ENCODE measurements at regions not wholly inside any gene's neighbourhood (a gene's known extent, or its start where the extent isn't known, plus 50 kb on each side); places are given as distances from the start of the nearest gene placed in this dataset.

GRCh38 chr2:200742426-200742825, 69.3 kb upstream of the BZW1 start:
- CTCF ChIA-PET (ENCODE audit: partially characterized antibody), result interaction anchor here (0.6 to 1.8 kb wide), 4 partner anchors 19 to 429 kb away, joined by 3 to 4 read pairs (median 4); no protein-coding TSS in a partner anchor
- H3K79me2 ChIP-seq (ENCODE audit: control insufficient read depth in 1 of 2, insufficient read depth in 2 of 2, low read length in 2 of 2), result no peaks in the 10 kb centered on the region

More at GRCh38 chr2:200742426-200742825, 69.3 kb upstream of the BZW1 start:
- no peak overlapping the region for H2AFZ ChIP-seq (ENCODE audit: low read length)
- H3K56ac ChIP-seq (replicated peaks; ENCODE audit: insufficient read length, low read depth, low read length), result no peak overlapping the region
- H3K4me2 ChIP-seq (ENCODE audit: insufficient read depth in 1 of 2, low read depth in 2 of 2, low read length in 2 of 2), result no peak overlapping the region
- H2BK20ac ChIP-seq (ENCODE audit: low read length), result no peak overlapping the region
- WGBS, 2 experiments (ENCODE audit: extremely low coverage in 1 of 2, insufficient coverage in 1 of 2, insufficient read length in 1 of 2, insufficient replicate concordance in 2 of 2, low coverage in 1 of 2, low lambda C conversion rate in 2 of 2, missing lambda C conversion rate in 1 of 2), result 83% methylated on average over 5 of the region's 5 CpGs; no CpG with 5 or more reads in 1 of the 2 experiments
- no peak overlapping the region for H3K18ac ChIP-seq (ENCODE audit: extremely low read depth, low read length)
- H2AK5ac ChIP-seq (ENCODE audit: low read depth, low read length), result no peak overlapping the region
- no peak for FAIRE-seq
- no peak overlapping the region for H3K14ac ChIP-seq (ENCODE audit: insufficient read length)
- H2BK15ac ChIP-seq (ENCODE audit: low read length), result no peak overlapping the region
- H3K4me1 ChIP-seq (replicated peaks in 1 of 4; ENCODE audit: control insufficient read depth in 3 of 4, insufficient read depth in 4 of 4, low read length in 3 of 4), result peaks cover 3 to 11% (median 7%) of the 10 kb centered on the region in 4 experiments; a peak in 5 of 7 replicates
- no peak overlapping the region for H4K91ac ChIP-seq (replicated peaks; ENCODE audit: insufficient read length, low read length)
- H2BK5ac ChIP-seq (ENCODE audit: low read depth, low read length), result no peak overlapping the region
- H3K9ac ChIP-seq (replicated peaks in 1 of 4; ENCODE audit: extremely low read depth in 1 of 4, low read depth in 3 of 4, low read length in 3 of 4), result no peak overlapping the region
- H3K4me3 ChIP-seq (ENCODE audit: extremely low read depth in 1 of 4, insufficient read depth in 2 of 4, low read depth in 3 of 4, low read length in 4 of 4), result no peak overlapping the region
- H3K27ac ChIP-seq (ENCODE audit: low read depth, low read length), result no peak overlapping the region
- H4K5ac ChIP-seq (ENCODE audit: insufficient read length, low read depth, low read length), result no peak overlapping the region
- H4K8ac ChIP-seq (ENCODE audit: extremely low read depth, insufficient read depth, low read length), result no peak overlapping the region
- no peak overlapping the region for H3K4ac ChIP-seq (replicated peaks; ENCODE audit: insufficient read length, low read depth, low read length)
- H3K27me3 ChIP-seq (replicated peaks in 1 of 4; ENCODE audit: control insufficient read depth in 3 of 4, extremely low read depth in 1 of 4, insufficient read depth in 3 of 4, low read length in 3 of 4), result no peaks in the 10 kb centered on the region
- H3K79me1 ChIP-seq (ENCODE audit: low read depth, low read length), result no peaks in the 10 kb centered on the region
- no peaks in the 10 kb centered on the region for H3K36me3 ChIP-seq (ENCODE audit: control insufficient read depth in 2 of 4, insufficient read depth in 4 of 4, low read length in 3 of 4)
- DNase-seq (ENCODE audit: low read depth in 1 of 2, low spot score in 2 of 2), result peak in 1 of 2 experiments; percentile 35
- no peaks in the 10 kb centered on the region for H3K23me2 ChIP-seq (ENCODE audit: low read depth, low read length)
- H2BK12ac ChIP-seq (ENCODE audit: low read depth, low read length), result no peak overlapping the region
- no peak for TF ChIP-seq CEBPB (IDR thresholded peaks at IDR 0.05; ENCODE audit: low read depth, low read length)
- H3K23ac ChIP-seq (ENCODE audit: insufficient read length), result no peak overlapping the region
- H2BK120ac ChIP-seq (replicated peaks; ENCODE audit: low read depth, low read length), result no peak overlapping the region
- no peaks in the 10 kb centered on the region for H3K9me3 ChIP-seq (ENCODE audit: insufficient read depth in 2 of 2, low read depth in 1 of 2, low read length in 1 of 2)
- no peaks in the 10 kb centered on the region for H4K20me1 ChIP-seq (replicated peaks in 1 of 2; ENCODE audit: control insufficient read depth in 1 of 2, insufficient read depth in 2 of 2, low read length in 2 of 2)
- POLR2A ChIA-PET (ENCODE audit: partially characterized antibody), result no interaction called here
